AG10803 (cell line): ENCODE measurements at regions not wholly inside any gene's neighbourhood (a gene's known extent, or its start where the extent isn't known, plus 50 kb on each side); places are given as distances from the start of the nearest gene placed in this dataset.

Source experiments
- DNase-seq: peaks from one replicate; pipeline ENCODE4 v3.0.0; 2010; ENCODE audit warnings: low read depth
- H3K4me3 ChIP-seq: 2 replicates; pipeline ENCODE4 v1.5.1; 2011; ENCODE audit warnings: mild to moderate bottlenecking, low read length, control low read depth
- TF ChIP-seq, protein P1 (sequence below): conservative IDR thresholded peaks from 2 replicates; pipeline ENCODE4 v1.5.1; 2011; ENCODE audit warnings: mild to moderate bottlenecking, low read length, control low read depth, inconsistent platforms

DNA sequence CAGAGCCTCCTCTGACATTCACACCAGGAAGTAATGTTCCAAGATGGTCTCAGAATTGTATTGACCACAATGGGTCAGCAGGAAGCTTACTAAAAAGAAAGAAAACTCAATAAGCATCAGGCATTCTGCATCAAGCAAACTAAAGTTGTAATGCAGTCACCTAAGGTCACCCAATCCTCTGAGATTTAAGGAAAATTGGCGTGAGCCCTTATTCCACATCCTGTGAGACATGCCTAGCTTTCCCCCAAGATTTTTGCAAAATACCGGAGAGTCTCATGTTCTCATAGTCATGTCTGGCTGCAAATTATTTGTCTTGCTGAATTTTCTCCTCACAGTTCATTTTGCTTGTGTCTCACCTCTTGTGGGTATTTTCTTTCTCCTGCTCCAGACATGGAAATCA is 417.1 kb upstream of the SOX9 start:
- TF ChIP-seq, protein P1, sequence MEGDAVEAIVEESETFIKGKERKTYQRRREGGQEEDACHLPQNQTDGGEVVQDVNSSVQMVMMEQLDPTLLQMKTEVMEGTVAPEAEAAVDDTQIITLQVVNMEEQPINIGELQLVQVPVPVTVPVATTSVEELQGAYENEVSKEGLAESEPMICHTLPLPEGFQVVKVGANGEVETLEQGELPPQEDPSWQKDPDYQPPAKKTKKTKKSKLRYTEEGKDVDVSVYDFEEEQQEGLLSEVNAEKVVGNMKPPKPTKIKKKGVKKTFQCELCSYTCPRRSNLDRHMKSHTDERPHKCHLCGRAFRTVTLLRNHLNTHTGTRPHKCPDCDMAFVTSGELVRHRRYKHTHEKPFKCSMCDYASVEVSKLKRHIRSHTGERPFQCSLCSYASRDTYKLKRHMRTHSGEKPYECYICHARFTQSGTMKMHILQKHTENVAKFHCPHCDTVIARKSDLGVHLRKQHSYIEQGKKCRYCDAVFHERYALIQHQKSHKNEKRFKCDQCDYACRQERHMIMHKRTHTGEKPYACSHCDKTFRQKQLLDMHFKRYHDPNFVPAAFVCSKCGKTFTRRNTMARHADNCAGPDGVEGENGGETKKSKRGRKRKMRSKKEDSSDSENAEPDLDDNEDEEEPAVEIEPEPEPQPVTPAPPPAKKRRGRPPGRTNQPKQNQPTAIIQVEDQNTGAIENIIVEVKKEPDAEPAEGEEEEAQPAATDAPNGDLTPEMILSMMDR = no peak
- no peak overlapping the region for H3K4me3 ChIP-seq
- DNase-seq = peak; percentile 28

DNA sequence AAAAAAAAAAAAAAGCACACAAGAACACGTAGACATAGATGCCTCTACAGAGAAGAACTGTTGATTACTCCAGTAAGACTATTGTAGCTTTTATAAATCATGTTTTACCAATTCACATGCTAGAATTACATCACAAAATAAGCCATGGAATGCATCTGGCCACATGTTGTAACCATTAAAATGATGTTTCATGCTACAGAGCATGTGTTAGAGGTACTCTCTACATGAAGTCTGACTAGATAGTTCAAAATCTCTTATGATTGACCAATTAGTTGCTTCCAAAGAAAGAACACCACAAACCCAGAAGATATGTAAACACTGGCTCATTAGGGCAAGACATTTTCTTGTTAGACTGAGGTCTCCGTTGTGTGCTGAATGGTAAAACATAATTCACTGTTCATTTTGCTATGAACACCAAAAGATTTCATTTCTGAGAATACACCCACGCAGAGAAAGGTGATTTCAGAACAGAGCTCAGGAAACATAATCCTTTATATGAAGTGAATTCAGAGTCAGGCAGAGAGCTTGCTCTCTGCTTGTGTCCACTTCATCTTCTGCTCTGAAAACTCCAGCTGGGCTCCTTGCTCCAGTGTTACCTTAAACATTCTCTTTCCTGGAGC is 411.4 kb upstream of the SOX9 start:
- TF ChIP-seq, protein P1 = no peak
- no peak overlapping the region for H3K4me3 ChIP-seq
- peak; percentile 94 for DNase-seq

DNA sequence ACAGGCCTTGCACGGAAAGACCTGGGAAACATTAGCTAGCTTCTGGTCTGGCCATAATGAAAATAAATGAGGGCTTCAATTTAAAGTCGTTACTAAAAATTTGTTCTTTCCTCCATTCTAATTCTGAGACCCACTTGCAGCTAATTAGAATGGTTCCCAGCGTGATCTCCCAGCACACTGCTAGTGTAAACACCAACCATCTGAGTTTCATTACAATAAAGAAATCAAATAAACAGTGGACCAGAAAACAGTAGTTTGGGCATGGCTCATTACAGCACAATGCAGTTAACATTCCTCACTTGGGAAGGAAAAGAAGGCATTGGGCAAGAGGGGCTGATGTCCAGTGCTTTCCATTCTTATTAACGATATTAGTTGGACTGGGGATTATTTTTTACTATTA is 410.9 kb upstream of the SOX9 start:
- TF ChIP-seq, protein P1 = no peak
- no peak overlapping the region for H3K4me3 ChIP-seq
- DNase-seq = peak; percentile 82

DNA sequence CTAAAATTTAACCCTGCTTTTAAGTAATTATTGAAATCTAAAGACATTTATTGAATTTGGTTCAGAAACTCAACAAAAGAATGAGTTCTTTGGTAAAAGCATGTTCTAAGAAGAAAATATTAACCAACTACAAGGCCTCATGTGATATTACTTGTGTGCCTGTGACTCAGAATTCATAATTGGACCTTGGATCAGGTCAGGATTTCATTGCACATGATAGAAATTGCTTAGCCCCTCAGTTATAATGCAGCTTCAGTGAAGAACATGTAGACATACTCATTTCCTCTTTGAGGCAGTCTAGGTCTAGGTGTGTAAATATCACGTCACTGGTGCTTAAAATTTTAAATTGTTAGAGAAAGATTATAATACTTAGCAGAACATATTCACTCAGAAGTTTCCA is 410.0 kb upstream of the SOX9 start:
- H3K4me3 ChIP-seq = no peak overlapping the region
- TF ChIP-seq, protein P1 = no peak
- peak; percentile 27 for DNase-seq

DNA sequence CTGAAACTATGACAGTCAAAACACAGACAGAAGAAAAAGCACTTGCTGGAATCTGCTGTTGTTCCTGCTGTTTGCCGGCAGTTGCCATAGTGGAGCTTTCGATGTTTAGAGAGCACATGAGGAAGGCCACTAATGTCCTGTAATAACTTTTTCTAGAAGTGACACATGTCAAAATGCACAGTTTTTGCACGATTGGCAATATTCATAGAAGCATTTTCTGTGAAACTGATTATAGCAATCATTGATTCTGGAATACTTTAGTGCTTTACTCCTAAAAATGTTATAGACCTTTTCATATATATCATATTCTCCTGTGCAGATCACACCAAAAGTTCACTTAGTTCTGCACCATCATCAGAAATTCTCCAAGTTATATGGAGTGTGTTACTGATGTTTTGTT is 407.0 kb upstream of the SOX9 start:
- H3K4me3 ChIP-seq = no peak overlapping the region
- no peak for DNase-seq
- TF ChIP-seq, protein P1 = no peak

DNA sequence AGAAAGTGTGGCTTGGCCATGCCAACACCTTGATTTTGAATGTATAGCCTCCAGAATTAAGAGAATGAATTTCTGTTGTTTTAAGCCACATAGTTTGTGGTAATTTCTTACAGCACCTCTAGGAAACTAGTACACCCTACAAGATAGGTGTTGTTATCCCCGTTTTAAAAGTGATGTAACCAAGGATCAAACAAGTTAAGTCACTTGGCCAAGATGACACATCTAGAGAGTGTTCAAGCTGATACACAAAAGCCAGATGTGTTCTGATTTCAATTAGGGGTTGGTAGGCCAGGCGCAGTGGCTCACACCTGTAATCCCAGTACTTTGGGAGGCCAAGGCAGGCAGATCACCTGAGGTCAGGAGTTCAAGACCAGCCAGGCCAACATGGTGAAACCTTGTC is 396.5 kb upstream of the SOX9 start:
- TF ChIP-seq, protein P1 = no peak
- H3K4me3 ChIP-seq = no peak overlapping the region
- DNase-seq = no peak

DNA sequence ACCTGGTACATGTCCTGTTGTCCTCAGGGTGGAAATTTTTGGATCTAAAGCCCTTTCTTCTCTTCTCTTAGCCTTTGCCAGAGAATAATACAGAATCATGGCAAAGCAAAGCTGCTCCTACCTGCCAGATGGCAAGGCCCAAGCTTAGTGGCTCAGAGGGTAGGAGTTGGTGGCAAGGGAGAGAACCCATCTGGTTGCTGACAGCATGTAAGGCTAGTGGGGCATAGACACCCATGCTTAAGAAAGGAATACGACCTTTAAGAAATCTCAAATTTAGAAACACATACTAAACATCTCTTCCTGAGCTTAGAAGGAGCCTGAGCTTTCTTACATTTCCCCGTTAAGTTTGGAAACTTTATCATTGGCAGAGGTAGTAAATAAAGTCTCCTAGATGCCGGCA is 395.0 kb upstream of the SOX9 start:
- no peak for DNase-seq
- no peak overlapping the region for H3K4me3 ChIP-seq
- TF ChIP-seq, protein P1 = no peak
